Astrocyte (in vitro differentiated cells and primary cell): ENCODE measurements at regions not wholly inside any gene's neighbourhood (a gene's known extent, or its start where the extent isn't known, plus 50 kb on each side); places are given as distances from the start of the nearest gene placed in this dataset.

Experiments used
- DNase-seq: peaks from one replicate; pipeline ENCODE4 v3.0.0-alpha.2; 2010; ENCODE audit warnings: low read depth
- FAIRE-seq: peaks from 2 replicates; lab custom pipeline; 2011; peaks lifted over from hg19 to GRCh38; lab: Jason Lieb, UNC
- H2AFZ ChIP-seq: 2 replicates; pipeline ENCODE4 v1.6.0; 2012; ENCODE audit warnings: low read depth, low read length, inconsistent platforms
- H3K27ac ChIP-seq: 2 replicates; pipeline ENCODE4 v1.5.1; 2011; ENCODE audit warnings: low read depth, low read length, inconsistent platforms
- H3K27me3 ChIP-seq: 2 replicates; pipeline ENCODE4 v1.6.0; 2011; ENCODE audit warnings: low read length, inconsistent platforms; ENCODE audit not compliant: insufficient read depth
- H3K36me3 ChIP-seq: 2 replicates; pipeline ENCODE4 v1.5.1; 2011; ENCODE audit warnings: low read length, inconsistent platforms; ENCODE audit not compliant: insufficient read depth
- H3K4me1 ChIP-seq: 2 replicates; pipeline ENCODE4 v1.5.1; 2011; ENCODE audit warnings: low read length, inconsistent platforms; ENCODE audit not compliant: insufficient read depth
- H3K4me2 ChIP-seq: 2 replicates; pipeline ENCODE4 v1.6.0; 2012; ENCODE audit warnings: low read length, inconsistent platforms
- H3K4me3 ChIP-seq: 2 replicates; pipeline ENCODE4 v1.5.1; 2011; ENCODE audit warnings: low read depth, mild to moderate bottlenecking, low read length, inconsistent platforms; ENCODE audit not compliant: insufficient read depth
- H3K79me2 ChIP-seq: 2 replicates; pipeline ENCODE4 v1.6.0; 2012; ENCODE audit warnings: mild to moderate bottlenecking, low read length, inconsistent platforms; ENCODE audit not compliant: insufficient read depth
- H3K9ac ChIP-seq: 2 replicates; pipeline ENCODE4 v1.6.0; 2012; ENCODE audit warnings: mild to moderate bottlenecking, low read length, inconsistent platforms
- H3K9me3 ChIP-seq: 2 replicates; pipeline ENCODE4 v1.5.1; 2012; ENCODE audit warnings: low read depth, mild to moderate bottlenecking, low read length, inconsistent platforms; ENCODE audit not compliant: insufficient read depth
- H4K20me1 ChIP-seq: 2 replicates; pipeline ENCODE4 v1.6.0; 2012; ENCODE audit warnings: low read length, inconsistent platforms; ENCODE audit not compliant: insufficient read depth
- H3K27ac Mint-ChIP-seq: one replicate; pipeline ENCODE4 v1.8.0; 2021; ENCODE audit warnings: mild to moderate bottlenecking, mixed read lengths; ENCODE audit not compliant: unreplicated experiment
- H3K27me3 Mint-ChIP-seq: one replicate; pipeline ENCODE4 v1.8.0; 2021; ENCODE audit warnings: low read depth, mixed read lengths; ENCODE audit not compliant: unreplicated experiment
- H3K36me3 Mint-ChIP-seq: one replicate; pipeline ENCODE4 v1.8.0; 2021; ENCODE audit warnings: low read depth, mixed read lengths; ENCODE audit not compliant: unreplicated experiment
- H3K4me1 Mint-ChIP-seq: one replicate; pipeline ENCODE4 v1.8.0; 2021; ENCODE audit warnings: low read depth, mixed read lengths; ENCODE audit not compliant: unreplicated experiment
- H3K4me3 Mint-ChIP-seq: one replicate; pipeline ENCODE4 v1.8.0; 2021; ENCODE audit warnings: mild to moderate bottlenecking, moderate library complexity, mixed read lengths; ENCODE audit not compliant: unreplicated experiment
- H3K9me3 Mint-ChIP-seq: one replicate; pipeline ENCODE4 v1.8.0; 2021; ENCODE audit warnings: mild to moderate bottlenecking, mixed read lengths; ENCODE audit not compliant: unreplicated experiment
- EZH2 ChIP-seq: IDR thresholded peaks from 2 replicates; pipeline ENCODE4 v1.6.1; 2012; ENCODE audit warnings: mild to moderate bottlenecking, low read length, inconsistent platforms; ENCODE audit not compliant: insufficient read depth
- TF ChIP-seq, protein P1 (sequence below): IDR thresholded peaks from 2 replicates; pipeline ENCODE4 v1.5.1; 2011; ENCODE audit warnings: low read depth, mild to moderate bottlenecking, inconsistent platforms, low read length, moderate library complexity; ENCODE audit not compliant: insufficient read depth

DNA sequence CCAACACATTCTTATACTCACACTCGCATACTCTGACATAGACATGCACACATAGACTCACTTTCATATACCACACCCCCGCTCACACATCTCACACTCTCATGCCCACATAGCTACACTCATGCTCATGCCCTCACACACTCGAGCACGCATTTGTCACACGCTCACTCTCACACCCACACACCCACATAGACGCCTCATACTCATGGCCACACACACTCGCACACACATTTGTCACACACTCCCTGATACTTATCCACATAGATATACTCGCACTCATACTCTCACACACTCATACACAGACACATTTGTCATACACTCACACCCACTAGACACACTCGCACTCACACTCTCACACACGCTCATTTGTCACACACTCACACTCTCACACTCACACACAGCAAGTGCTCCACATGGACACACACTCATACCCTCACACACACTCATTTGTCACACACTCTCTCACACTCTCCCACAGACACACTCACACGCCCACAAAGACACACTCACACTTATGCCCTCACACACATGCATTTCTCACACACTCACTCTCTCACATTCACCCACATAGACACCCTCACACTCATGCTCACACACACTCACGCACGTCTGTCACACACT lies 50.9 kb downstream of the TNP1 start:
- Histone ChIP-seq H3K4me2 (no peak overlapping the region), H2AFZ (no peak overlapping the region), H3K4me3 (no peak overlapping the region), H3K36me3 (no peaks in the 10 kb centered on the region), H3K4me1 (no peaks in the 10 kb centered on the region), H4K20me1 (no peaks in the 10 kb centered on the region), H3K79me2 (no peaks in the 10 kb centered on the region), H3K9ac (no peak overlapping the region), H3K27me3 (no peaks in the 10 kb centered on the region), H3K27ac (no peak overlapping the region), H3K9me3 (no peaks in the 10 kb centered on the region)
- Mint-ChIP-seq H3K4me3 (no peak overlapping the region), H3K4me1 (no peaks in the 10 kb centered on the region), H3K36me3 (no peaks in the 10 kb centered on the region), H3K27me3 (no peaks in the 10 kb centered on the region), H3K9me3 (no peaks in the 10 kb centered on the region), H3K27ac (no peak overlapping the region)
- DNase-seq: no peak
- TF ChIP-seq, protein P1, sequence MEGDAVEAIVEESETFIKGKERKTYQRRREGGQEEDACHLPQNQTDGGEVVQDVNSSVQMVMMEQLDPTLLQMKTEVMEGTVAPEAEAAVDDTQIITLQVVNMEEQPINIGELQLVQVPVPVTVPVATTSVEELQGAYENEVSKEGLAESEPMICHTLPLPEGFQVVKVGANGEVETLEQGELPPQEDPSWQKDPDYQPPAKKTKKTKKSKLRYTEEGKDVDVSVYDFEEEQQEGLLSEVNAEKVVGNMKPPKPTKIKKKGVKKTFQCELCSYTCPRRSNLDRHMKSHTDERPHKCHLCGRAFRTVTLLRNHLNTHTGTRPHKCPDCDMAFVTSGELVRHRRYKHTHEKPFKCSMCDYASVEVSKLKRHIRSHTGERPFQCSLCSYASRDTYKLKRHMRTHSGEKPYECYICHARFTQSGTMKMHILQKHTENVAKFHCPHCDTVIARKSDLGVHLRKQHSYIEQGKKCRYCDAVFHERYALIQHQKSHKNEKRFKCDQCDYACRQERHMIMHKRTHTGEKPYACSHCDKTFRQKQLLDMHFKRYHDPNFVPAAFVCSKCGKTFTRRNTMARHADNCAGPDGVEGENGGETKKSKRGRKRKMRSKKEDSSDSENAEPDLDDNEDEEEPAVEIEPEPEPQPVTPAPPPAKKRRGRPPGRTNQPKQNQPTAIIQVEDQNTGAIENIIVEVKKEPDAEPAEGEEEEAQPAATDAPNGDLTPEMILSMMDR: no peak
- TF ChIP-seq EZH2: no peak
- FAIRE-seq: no peak

DNA sequence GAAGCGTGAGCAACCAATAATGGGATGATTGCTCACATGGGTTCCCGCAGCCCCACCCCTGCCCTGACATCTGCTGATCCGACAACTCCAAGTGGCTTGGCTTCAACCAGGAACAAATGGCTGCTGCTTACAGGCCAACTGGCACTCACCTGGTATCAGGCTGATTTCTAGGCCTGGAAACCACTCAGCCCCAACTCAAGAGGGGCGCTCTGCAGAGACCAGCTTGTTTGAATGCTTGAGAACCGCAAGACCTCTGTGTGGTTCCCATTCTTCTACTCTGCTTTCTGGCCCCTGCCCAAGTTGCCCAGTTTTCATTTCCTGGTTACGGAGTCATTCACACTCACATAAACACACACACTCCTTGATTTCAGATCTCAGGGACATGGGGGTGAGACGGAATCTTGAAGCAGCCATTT lies 52.0 kb downstream of the TNP1 start:
- peaks cover 2% of the 10 kb centered on the region for H3K36me3 Mint-ChIP-seq
- H3K27ac Mint-ChIP-seq: no peak overlapping the region
- Histone ChIP-seq H3K27me3 (no peaks in the 10 kb centered on the region), H3K4me1 (no peaks in the 10 kb centered on the region), H3K36me3 (no peaks in the 10 kb centered on the region), H3K27ac (no peak overlapping the region), H3K9me3 (no peaks in the 10 kb centered on the region), H3K79me2 (no peaks in the 10 kb centered on the region), H3K4me3 (no peak overlapping the region), H2AFZ (no peak overlapping the region), H4K20me1 (no peaks in the 10 kb centered on the region), H3K4me2 (no peak overlapping the region), H3K9ac (no peak overlapping the region)
- FAIRE-seq (no peak), DNase-seq (peak; percentile 78)
- H3K4me3 Mint-ChIP-seq: no peak overlapping the region
- peaks cover 3% of the 10 kb centered on the region for H3K27me3 Mint-ChIP-seq
- H3K4me1 Mint-ChIP-seq: no peaks in the 10 kb centered on the region
- no peaks in the 10 kb centered on the region for H3K9me3 Mint-ChIP-seq
- TF ChIP-seq, protein P1: no peak
- no peak for TF ChIP-seq EZH2
